OCI-LY1 (cell line): ENCODE measurements at regions not wholly inside any gene's neighbourhood (a gene's known extent, or its start where the extent isn't known, plus 50 kb on each side); places are given as distances from the start of the nearest gene placed in this dataset.

ENCODE experiments used
- EZH2 ChIP-seq: fragments of 200-600 bp; sonication (generic), shearing (Covaris generic); IDR thresholded peaks from 2 replicates; pipeline ENCODE4 v1.8.0; 2017; ENCODE audit warnings: borderline replicate concordance, mixed run types, mild to moderate bottlenecking, antibody characterized with exemption, low read length, moderate library complexity, mixed read lengths
- TF ChIP-seq, protein P1 (sequence below): fragments of 200-600 bp; sonication (generic), shearing (Covaris generic); IDR thresholded peaks from 2 replicates; pipeline ENCODE4 v1.5.1; 2017; ENCODE audit warnings: mild to moderate bottlenecking, antibody characterized with exemption, low read length, moderate library complexity, mixed read lengths

DNA sequence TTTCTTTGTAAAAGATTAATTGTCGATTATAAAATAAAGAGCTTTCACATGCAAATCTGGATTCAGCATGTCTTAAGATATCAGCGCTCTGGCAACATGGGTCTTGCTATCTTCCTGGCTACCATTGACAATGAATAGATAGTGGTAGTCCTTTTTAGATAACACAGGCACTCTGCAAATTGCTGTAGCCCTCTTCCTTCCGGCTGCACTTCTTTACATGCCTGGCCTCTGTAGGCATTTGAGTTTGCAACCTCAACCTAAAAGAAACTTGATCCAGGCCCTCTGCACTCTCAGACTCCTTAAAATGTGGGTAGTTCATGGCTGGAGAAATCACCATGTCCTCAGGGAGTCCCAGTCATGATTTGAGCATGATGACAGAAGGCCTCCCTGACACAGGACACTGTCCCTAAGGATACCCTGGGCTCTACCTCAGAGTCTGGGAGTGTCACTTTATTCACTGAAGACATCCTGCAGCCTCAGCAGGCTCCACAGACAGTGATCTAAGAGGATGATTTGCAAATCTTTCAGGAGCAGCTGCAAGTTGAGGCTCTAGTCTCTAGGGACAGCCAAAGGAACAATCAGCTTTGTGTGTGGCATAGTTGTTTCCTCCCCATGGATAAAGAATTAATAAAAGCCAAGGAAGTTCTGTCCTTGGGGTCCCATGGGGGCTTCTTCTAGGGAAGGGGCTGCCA, 529.4 kb downstream of the RBFOX1 start:
- TF ChIP-seq, protein P1, sequence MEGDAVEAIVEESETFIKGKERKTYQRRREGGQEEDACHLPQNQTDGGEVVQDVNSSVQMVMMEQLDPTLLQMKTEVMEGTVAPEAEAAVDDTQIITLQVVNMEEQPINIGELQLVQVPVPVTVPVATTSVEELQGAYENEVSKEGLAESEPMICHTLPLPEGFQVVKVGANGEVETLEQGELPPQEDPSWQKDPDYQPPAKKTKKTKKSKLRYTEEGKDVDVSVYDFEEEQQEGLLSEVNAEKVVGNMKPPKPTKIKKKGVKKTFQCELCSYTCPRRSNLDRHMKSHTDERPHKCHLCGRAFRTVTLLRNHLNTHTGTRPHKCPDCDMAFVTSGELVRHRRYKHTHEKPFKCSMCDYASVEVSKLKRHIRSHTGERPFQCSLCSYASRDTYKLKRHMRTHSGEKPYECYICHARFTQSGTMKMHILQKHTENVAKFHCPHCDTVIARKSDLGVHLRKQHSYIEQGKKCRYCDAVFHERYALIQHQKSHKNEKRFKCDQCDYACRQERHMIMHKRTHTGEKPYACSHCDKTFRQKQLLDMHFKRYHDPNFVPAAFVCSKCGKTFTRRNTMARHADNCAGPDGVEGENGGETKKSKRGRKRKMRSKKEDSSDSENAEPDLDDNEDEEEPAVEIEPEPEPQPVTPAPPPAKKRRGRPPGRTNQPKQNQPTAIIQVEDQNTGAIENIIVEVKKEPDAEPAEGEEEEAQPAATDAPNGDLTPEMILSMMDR = no peak
- no peak for TF ChIP-seq EZH2
